Fibroblast of skin of back (primary cell): ENCODE measurements at regions not wholly inside any gene's neighbourhood (a gene's known extent, or its start where the extent isn't known, plus 50 kb on each side); places are given as distances from the start of the nearest gene placed in this dataset.
"Not testable (repeated sequence)": the region's sequence is repeated elsewhere in the genome, so short reads cannot be mapped to it uniquely, and the experiment has no call there.

Experiments
- DNase-seq: peaks from one replicate; pipeline ENCODE4 v3.0.0-alpha.2; 2013

DNA sequence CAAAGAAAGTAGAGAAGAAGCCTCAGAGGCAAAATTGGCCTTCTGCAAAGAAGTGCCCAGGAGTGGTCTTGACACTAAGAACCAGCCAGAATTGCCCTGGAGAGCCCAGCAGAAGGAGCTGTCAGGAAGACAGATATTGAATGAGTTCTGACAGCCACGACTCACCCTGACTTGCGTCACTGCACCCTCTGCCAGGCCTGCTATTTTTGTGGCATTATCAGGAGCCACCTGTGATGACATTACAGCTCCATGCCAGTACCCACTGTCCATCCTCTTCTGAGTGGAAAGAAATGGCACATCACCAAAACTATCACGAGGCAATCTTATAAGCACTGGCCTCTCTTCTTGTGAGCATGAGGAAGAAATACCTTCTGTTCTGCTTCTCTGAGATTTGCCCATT, 67.7 kb downstream of the SMIM20 start:
- no peak for DNase-seq

DNA sequence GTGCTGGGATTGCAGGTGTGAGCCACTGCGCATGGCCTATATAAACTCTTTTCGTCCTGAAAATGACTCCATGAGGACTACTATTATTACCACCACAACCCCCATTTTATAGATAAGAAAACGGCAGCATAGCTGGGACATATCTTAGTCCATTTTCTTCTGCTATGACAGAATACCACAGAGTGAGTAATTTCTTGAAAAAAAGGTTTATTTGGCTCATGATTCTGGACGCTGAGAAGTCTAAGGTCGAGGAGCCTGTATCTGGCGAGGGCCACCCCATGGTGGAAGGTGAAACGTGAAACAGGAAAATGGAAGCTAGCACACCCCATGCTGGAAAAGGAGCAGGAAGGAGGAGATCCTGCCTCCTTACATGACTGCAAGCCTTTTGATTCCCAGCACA, 68.9 kb downstream of the SMIM20 start:
- no peak for DNase-seq

DNA sequence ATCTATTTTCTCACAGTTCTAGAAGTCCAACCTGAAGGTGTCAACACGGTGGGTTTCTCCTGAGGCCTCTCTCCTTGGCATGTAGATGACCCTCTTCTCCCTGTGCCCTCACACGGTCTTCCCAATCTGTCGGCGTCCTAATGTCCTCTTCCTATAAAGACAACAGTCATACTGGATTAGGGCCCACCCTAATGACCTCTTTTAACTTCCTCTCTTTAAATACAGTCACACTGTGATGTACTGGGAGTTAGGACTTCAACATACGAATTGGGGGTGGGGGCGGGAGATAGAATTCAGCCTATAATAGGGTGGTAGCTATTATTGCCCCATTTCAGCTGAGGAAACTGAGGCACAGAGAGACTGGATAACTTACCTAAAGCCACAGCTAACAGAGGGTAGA, 70.2 kb downstream of the SMIM20 start:
- DNase-seq, result no peak

DNA sequence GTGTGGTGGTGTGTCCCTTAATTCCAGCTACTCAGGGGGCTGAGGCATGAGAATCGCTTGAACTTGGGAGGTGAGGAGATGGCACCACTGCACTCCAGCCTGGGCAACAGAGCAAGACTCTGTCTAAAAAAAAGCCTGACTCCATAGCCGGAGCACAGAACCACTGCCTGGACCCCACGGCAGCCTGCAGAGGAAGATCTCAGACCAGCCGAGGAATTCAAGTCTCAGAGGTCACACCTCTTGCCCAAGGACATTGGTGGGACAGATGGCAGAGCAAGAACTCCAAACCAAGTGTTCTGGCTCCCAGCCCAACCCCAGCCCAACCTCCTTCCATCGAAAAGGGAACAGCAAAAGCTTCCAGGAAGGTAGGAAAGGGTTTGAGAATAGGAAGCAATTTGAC, 70.8 kb downstream of the SMIM20 start:
- no peak for DNase-seq

DNA sequence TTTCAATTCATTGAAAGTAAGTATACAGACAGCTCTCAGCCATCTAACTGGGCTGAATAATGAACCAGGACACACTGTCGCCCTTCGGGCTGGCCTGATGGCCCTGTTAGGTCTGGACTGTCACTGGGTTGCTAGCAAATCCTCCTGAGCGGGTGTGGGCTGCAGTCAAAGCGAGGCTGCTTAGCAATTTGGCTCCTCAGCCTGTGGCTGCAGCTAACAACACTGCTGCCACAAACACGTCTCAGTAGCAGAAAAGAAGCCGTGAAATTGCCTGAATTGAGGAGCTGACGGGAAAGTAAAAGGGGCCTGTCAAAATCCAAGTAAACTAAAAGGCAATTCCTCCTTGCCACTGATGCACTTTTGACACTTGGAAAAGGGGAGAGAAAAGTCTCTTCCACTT, 72.8 kb downstream of the SMIM20 start:
- no peak for DNase-seq

DNA sequence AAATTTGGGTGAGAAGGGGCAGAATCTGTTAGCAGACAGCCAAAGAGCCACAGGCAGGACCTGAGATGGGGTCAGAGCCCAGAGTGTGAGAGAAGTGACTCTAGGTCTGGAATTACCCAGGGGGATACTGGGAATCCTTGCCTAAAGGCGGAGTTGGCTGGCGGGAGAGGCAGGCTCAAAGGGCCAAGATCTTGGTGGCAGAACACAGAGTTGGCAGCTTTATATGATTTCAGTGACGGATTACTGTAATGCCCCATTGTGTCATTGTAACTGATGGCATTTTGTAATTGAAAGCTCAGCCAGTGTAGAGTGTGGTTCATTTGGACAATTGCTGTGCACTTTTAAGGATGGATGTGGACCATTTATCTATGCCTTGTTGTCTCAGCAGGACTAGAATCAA, 77.3 kb downstream of the SMIM20 start:
- no peak for DNase-seq

DNA sequence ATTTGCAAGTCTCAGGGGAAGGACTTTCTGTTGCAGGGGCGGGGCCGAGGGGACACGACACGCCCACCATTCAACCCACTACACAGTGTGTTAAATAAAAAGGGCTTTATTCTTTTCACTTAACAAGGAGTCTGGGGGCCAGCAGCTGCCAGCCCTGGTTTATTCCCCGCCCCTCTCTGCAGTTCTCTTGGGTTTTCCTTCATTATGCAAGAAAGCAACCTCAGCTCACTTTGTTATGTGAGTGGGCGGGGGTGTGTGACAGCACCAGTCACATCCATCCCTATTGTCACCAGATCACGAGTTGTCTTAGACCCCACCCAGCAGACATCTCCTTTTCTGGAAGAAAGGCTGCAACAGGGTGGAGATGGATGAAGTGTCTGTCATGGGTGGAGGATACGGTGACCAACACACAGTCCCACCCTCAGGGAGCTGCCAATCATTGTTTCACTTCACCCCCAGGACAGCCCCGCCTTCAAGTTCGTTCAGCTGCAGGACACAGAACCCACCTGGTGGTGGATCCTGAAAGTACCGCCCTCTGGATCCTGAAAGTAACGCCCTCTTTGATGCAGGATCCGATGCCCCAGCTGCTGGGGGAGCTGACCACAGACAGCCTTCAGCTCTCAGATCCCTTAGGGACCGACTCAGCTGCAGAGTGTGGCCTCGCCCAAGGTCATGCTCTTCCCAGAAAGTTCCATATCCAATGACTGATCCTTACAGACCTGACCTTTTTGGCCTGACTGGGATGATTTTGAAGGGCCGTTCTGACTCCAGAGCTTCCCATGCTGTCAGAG, 79.6 kb downstream of the SMIM20 start:
- peak; percentile 35 for DNase-seq

DNA sequence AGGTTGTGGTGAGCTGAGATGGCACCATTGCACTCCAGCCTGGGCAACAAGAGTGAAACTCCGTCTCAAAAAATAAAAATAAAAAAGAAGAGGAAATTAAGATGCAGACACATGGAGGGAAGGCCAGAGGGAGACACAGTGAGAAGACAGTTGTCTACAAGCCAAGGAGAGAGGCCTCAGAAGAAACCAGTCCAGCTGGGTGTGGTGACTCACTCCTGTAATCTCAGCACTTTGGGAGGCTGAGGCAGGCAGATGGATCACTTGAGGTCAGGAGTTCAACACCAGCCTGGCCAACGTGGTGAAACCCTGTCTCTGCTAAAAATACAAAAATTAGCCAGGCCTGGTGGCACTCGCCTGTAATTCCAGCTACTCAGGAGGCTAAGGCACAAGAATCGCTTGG, 80.6 kb downstream of the SMIM20 start:
- peak; percentile 51 for DNase-seq

DNA sequence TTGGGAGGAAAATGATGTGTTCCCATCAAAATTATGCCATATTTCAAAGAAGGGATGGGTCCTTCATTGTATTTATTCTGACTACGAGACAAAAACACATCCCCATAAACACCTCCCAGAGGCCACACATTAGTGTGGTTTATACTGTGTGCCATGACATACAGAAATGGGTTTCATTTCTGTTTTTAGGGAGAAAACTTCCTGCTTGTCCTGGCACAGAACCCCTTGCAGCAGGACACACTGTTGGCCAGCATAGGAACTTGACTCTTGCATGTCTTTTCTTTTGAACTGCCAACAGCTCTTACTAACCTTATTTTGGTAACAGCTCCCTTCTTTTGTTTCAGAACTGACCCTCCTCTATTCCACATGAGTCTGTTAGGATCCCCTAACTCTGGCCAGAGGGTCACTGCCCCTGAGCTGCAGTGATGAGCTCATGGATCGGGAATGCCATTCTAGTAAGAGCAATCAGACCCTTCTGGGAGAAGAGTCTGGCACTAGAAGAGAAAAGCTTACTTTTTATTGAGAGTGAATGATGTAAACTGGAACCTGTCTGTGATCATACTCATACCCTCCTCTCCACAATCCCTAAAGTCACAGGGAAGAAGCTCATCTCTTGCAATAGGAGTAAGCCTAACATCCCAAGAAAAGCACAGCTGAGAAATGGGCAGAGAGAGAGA, 86.4 kb downstream of the SMIM20 start:
- peak; percentile 45 for DNase-seq

DNA sequence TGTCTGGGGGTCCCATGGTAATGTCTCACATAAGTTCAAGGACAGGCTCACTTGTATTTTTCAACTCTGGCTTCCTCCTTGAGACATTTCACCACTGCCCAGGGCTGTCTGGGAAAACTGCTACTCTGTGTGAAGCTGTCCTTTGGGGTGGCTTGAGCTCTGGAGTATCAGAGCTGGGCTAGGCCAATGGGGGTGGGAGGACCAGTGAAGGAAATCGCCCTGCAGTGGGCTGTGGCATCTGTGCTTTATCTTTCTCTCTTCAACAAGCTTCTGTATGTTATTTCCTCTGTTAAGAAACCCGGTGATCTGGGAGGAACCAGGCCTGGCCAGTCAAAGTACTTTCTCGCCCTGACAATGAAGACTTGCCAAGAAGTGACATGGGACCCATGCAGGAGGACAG, 87.4 kb downstream of the SMIM20 start:
- DNase-seq, result no peak

DNA sequence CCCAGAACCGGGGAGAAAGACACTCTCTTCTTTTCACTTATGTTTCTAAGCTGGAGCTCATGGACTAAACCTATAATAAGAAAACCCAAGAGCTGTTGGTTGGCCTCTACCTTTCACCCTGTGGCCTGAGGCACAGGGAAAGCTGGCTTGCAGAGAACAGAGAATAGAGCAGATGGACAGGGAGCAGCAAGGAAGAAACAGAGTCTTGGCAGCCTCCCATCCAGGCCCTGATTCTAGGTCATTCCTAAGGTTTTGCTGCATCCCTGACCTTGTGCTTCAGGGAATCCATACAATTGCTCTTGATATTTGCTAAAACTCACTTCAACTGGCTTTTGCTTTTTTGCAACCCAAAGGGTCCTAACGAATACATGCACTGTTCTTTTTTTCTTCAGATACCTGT, 87.8 kb downstream of the SMIM20 start:
- DNase-seq, result no peak

DNA sequence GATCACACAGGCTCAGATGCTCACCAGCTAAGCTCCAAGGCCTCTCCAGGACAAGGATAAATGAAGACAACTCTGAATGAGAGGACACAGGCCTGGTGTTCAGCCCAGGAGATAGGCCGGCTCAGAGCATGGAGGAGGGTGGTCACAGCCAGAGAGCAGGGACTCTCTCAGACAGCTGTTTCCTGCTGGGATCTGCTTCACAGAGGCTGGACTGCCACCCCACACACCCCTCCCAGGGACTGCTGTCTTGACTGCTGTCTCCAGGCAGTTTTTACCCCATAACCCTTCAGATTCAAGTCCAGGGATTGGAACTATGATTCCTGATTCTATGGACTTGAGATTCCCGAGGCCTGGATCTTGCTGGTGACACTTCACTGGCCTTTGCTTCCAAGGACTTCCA, 89.0 kb downstream of the SMIM20 start:
- no peak for DNase-seq

DNA sequence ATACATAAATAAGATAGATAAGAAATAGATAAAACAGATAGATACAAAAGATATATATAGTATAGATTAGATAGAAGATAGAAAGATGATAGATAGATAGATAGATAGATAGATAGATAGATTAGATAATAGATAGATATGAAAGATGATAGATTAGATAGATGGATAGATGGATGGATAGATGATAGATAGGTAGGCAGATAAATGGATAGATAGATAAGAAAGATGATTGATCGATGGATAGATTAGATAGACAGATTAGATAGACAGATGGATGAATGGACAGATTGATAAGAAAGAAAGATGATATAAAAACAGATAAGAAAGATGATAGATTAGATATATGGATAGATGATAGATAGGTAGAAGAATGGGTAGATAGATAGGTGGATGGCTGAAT, 90.3 kb downstream of the SMIM20 start:
- DNase-seq, result no peak

DNA sequence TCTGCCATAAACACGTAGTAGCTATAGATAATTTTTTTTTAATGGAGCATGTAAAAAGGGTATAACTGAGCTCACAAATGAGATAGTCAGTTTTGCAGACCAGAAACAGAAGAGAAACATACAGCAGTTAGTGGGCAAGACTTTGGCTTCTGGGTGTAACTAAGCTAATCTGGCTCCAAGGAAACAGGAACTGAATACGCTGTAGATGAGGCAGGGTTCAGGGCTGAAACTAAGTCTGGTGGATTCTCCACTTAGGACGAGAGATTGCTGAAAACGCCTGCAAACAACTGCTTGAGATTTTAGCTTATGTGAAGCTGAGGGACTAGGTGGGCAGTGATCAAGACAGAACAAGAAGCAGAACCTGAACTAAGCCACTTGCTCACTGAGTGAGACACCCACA, 91.7 kb downstream of the SMIM20 start:
- DNase-seq, result no peak

DNA sequence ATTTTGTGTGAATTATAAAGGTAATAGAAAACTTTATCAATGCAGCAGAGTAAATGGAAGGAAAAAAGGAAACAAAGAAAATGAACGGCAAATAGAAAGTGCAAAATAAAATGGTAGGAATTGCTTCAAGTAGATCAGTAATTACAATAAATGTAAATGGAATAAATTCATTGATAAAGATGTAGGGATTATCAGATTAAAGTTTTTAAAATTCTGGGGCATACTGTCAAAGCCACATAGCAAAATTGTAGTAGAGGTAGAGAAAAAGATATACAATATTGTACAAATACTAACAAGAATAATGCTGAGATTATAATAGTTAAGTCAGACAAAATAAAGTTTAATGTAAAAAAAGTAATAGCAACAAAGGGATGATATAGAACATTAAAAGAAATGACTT, 94.7 kb downstream of the SMIM20 start:
- no peak for DNase-seq

DNA sequence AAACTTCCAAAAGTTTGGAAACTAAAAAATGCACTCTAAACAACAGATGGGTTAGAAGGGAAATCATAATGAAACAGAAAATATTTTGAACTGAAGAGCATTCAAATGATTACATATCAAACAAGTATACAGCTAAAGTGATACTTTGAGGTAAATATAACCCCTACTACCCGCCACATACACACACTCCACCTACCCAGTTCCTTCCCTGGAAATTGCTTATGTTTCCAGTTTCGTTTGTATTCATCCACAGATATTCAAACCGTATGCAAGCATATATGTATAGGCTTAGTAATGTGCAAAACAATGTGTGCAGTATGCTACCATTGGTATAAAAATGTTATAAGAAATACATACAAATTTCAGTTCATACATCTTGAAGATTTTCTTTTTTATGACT, 95.5 kb downstream of the SMIM20 start:
- DNase-seq, result no peak

DNA sequence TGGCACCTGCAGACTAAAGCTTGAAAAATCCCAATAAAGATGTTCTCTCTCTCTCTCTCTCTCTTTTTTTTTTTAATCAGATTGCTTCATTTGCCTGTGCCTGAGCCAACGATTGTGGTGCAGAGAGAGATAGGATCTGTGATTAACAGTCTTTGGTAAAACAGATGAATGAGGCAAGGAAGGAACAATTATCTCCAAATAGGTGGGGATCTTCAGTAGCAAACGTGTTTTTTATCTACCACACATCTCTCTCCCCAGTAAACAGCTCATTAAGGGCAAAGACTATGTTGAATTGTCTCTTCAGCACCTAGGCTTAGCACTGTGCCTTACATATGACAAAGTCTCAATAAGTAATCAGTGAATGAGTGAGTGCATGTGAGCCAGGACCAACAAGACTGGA, 96.3 kb downstream of the SMIM20 start:
- DNase-seq, result no peak

DNA sequence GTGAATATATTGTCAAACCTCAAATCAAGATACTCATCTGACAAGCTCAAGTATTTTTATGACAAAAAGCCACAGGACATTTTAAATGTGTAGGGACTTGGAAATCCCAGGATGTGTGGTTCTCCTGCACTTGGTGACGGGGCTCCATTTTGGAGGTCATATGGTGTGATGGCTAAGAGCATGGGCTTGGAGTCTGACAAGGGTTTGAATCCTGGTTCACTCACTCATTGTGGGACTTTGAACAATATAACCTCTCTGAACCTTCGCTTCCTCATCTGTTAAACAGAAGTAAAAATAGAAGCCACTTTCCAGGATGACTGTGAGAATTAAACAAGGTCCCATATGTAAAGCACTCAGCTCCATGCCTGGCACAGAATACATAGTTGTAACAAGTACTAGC, 99.6 kb downstream of the SMIM20 start:
- no peak for DNase-seq

DNA sequence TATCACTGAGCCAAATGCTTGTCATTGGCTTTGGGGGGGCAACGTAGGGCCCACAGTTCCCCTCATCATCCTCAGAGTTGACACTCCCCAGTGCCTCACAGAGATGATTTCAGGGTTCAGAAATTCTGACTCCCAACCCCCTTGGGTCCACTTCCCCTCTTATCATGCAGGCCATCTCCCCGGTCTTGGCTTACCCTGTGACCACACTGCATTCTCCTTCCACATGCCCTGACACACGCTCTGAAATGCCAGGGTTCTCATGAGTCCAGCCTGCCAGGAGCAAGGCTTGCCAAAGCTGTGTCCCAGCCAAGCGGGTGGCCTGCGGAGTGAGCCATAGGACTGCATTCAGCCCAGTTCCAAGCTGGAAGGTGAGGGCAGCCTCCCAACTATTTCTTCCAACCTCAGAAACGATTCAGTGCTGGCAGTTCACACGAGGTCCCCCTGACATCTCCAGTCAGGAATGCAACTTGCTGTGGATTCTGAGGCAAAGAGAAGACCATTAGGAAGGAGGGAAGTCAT, 101.2 kb downstream of the SMIM20 start:
- DNase-seq, result peak; percentile 94

DNA sequence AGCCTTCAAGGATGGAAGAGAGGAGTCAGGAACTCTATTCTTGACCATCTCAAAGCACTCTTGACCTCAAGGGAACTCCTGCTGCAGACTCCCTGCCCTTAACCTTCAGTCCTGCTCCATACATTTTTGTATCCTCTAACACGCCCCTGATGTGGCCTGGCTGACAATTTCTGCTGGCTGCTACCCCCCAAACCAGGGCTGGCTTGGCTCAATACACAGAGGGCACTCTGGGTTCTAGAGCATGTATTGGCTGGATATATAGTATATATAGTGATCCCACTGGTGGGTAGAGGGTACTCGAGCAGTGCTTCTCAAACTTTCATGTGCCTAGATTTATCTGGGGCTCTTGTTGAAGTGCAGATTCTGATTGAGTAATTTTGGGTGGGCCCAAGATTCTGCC, 101.9 kb downstream of the SMIM20 start:
- no peak for DNase-seq

DNA sequence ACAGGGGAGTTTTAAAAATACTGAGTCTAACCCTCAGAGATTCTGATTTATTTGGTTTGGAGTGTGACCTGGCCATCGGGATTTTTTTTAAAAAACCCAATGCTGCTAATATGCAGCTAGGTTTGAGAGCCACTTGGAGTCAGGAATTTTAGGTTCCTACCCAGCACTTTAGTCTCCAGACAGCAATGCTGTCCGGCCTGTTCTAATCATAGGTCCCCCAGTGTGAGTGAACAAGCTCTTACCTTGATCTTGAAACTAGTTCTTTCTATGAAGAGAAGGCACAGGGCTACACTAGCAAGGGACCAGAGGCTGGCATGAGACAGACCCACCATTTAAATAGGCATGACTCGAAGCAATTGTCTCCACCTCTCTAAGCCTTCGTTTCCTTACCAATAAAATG, 103.5 kb downstream of the SMIM20 start:
- DNase-seq, result no peak

DNA sequence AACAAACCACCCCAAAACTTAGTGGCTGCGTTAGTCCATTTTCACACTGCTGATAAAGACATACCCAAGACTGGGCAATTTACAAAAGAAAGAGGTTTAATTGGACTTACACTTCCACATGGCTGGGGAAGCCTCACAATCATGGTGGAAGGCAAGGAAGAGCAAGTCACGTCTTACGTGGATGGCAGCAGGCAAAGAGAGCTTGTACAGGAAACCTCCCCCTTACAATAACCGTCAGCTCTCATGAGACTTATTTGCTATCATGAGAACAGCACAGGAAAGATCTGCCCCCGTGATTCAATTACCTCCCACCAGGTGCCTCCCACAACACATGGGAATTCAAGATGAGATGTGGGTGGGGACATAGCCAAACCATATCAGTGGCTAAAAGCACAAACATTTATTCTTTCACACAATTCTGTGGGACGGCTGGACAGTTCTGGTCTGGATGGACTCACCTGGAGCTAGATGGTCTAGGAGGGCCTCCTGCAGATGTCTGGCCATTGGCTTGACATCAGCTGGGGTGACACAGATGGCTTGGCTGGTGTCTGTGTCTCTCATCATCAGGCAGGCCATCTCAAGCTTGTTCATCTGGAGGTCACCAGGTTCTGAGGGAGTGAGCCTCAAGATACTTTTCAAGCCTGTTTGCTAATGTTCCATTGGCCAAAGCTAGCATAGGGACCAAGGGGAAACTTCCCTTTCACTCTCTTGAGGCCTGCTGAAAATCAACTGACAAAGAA, 104.1 kb downstream of the SMIM20 start:
- not testable (repeated sequence) for DNase-seq

DNA sequence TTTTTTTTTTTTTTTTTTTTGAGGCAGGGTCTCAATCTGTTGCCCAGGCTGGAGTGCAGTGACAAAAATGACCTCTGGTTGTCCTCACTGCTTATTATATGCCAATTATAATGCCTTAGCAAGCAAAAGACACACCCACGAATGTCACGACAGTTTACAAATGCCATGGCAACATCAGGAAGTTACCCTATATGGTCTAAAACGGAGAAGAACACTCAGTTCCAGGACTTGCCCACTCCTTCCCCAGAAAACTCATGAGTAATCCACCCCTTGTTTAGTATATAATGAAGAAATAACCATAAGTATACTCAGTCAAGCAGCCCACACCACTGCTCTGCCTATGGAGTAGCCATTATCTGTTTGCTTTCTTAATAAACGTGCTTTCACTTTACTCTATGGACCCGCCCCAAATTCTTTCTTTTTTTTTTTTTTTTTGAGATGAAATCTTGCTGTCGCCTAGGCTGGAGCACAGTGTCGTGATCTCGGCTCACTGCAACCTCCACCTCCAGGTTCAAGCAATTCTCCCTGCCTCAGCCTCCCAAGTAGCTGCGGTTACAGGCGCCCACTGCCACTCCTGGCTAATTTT, 106.2 kb downstream of the SMIM20 start:
- DNase-seq, result peak; percentile 54
